HG03439 (cell line): ENCODE measurements at regions not wholly inside any gene's neighbourhood (a gene's known extent, or its start where the extent isn't known, plus 50 kb on each side); places are given as distances from the start of the nearest gene placed in this dataset.

Source experiments
- ATAC-seq: cut with Tn5 transposase; IDR thresholded peaks from one replicate; pipeline ENCODE4 v1.9.1; 2021; ENCODE audit warnings: mild to moderate bottlenecking, moderate library complexity; ENCODE audit not compliant: unreplicated experiment

GRCh38 chr3:159852266-159852665, 136.4 kb upstream of the IL12A start:
- no peak for ATAC-seq

- no peak for ATAC-seq
These were observed 135.7 kb upstream of the IL12A start for GRCh38 chr3:159852821-159853505.

- ATAC-seq: no peak
These were observed 135.2 kb upstream of the IL12A start for GRCh38 chr3:159853506-159853864.

- no peak for ATAC-seq
These were observed 134.0 kb upstream of the IL12A start for GRCh38 chr3:159854500-159855124.

- ATAC-seq: no peak
These were observed 132.9 kb upstream of the IL12A start for GRCh38 chr3:159855599-159856346.

GRCh38 chr3:159856590-159857104, 132.0 kb upstream of the IL12A start:
- ATAC-seq: no peak

- no peak for ATAC-seq
These were observed 130.8 kb upstream of the IL12A start for GRCh38 chr3:159857840-159858239.

GRCh38 chr3:159858650-159859049, 130.0 kb upstream of the IL12A start:
- no peak for ATAC-seq

- ATAC-seq: no peak
These were observed 129.2 kb upstream of the IL12A start for GRCh38 chr3:159859424-159859823.

GRCh38 chr3:159859836-159860235, 128.8 kb upstream of the IL12A start:
- no peak for ATAC-seq

- ATAC-seq: no peak
These were observed 128.1 kb upstream of the IL12A start for GRCh38 chr3:159860269-159861116.

GRCh38 chr3:159861369-159861987, 127.2 kb upstream of the IL12A start:
- peak; percentile 70 for ATAC-seq

GRCh38 chr3:159865041-159865579, 123.5 kb upstream of the IL12A start:
- no peak for ATAC-seq

GRCh38 chr3:159866201-159866746, 122.4 kb upstream of the IL12A start:
- no peak for ATAC-seq

- ATAC-seq: no peak
These were observed 121.3 kb upstream of the IL12A start for GRCh38 chr3:159867372-159867771.

- no peak for ATAC-seq
These were observed 117.9 kb upstream of the IL12A start for GRCh38 chr3:159870723-159871122.

- ATAC-seq: no peak
These were observed 116.1 kb upstream of the IL12A start for GRCh38 chr3:159872374-159873109.

GRCh38 chr3:159875116-159875515, 113.5 kb upstream of the IL12A start:
- no peak for ATAC-seq

GRCh38 chr3:159877924-159878323, 110.7 kb upstream of the IL12A start:
- no peak for ATAC-seq
